Mammary epithelial cell (primary cell): ENCODE measurements at regions not wholly inside any gene's neighbourhood (a gene's known extent, or its start where the extent isn't known, plus 50 kb on each side); places are given as distances from the start of the nearest gene placed in this dataset.

Experiments
- CTCF ChIP-seq, 2 donors: IDR thresholded peaks in 1 of 2; conservative IDR thresholded peaks in 1 of 2; 2 replicates each; pipeline ENCODE4 v1.5.1; 2011 to 2012; ENCODE audit warnings: inconsistent platforms in 2 of 2, low read length in 2 of 2, mild to moderate bottlenecking in 2 of 2, control low read depth in 1 of 2, low read depth in 1 of 2; ENCODE audit not compliant: insufficient read depth in 1 of 2; ENCODE audit errors: extremely low read depth in 1 of 2
- EZH2 ChIP-seq: IDR thresholded peaks from 2 replicates; pipeline ENCODE4 v1.6.1; 2012; ENCODE audit warnings: low read length, inconsistent platforms, borderline replicate concordance

- no peak for TF ChIP-seq EZH2
- no peak for TF ChIP-seq CTCF (conservative IDR thresholded peaks at IDR 0.05 in 1 of 2, IDR thresholded peaks at IDR 0.05 in 1 of 2; ENCODE audit: extremely low read depth in 1 of 2, insufficient read depth in 1 of 2, low read depth in 1 of 2, low read length in 2 of 2)
Measured at GRCh38 chr2:193201583-193201982, 1006.9 kb upstream of the TMEFF2 start.
